ENCODE measurements at regions not wholly inside any gene's neighbourhood (a gene's known extent, or its start where the extent isn't known, plus 50 kb on each side); places are given as distances from the start of the nearest gene placed in this dataset.

DNA sequence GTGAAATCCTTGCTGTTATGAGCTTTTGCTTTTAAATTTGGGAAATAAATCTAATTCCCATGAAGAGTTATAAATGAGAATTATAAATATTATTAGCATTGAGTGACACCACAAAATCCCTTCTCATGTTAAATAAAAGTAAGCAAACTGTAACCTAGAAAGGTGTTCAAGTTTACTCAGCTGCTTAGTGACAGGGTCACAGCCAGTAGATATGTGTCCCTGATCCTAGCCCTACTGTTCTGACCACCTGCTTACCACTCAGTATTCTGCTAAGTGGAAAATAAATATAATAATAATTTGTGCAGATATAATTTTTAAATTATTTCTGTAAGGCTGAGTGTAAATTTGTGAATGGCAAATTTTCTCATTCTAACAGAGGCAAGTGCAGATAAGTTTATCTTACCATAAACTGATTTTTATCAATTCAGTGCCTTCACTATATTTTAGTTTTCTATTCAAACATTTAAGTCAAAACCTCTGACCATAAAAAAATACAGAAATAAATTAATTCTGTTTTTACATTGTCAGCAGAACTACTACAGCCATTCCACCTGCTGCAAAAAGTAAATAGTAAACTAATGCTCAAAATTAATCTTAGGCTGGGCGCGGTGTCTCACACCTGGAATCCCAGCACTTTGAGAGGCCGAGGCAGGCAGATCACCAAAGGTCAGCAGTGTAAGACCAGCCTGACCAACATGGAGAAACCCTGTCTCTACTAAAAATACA, 118.2 kb downstream of the TENT5A start:
- 87 to 88% methylated on average over 3 of the region's 3 CpGs for WGBS, 2 experiments (ENCODE audit: low coverage in 1 of 2, low lambda C conversion rate in 2 of 2, missing lambda C conversion rate in 2 of 2)
- no peaks in the 10 kb centered on the region for H3F3A ChIP-seq (ENCODE audit: insufficient read depth)
- in situ Hi-C loops (cut with MboI) = no loop called here
- no peak overlapping the region for H3K9ac ChIP-seq
- H3K4me1 ChIP-seq (ENCODE audit: insufficient read depth) = no peaks in the 10 kb centered on the region
- H2AFZ ChIP-seq = no peak overlapping the region
- H3K9me2 ChIP-seq (ENCODE audit: insufficient read depth) = no peaks in the 10 kb centered on the region
- no peaks in the 10 kb centered on the region for H4K20me1 ChIP-seq (ENCODE audit: insufficient read depth)
- no peak overlapping the region for H3K4me2 ChIP-seq (ENCODE audit: unreplicated experiment)
- H3K9me3 ChIP-seq (ENCODE audit: low read depth) = peaks cover 7% of the 10 kb centered on the region
- H3K79me2 ChIP-seq (ENCODE audit: insufficient read depth) = no peaks in the 10 kb centered on the region
- no peaks in the 10 kb centered on the region for H3K36me3 ChIP-seq (ENCODE audit: low read depth)
- H3K27me3 ChIP-seq (replicated peaks; ENCODE audit: insufficient read depth) = no peaks in the 10 kb centered on the region
- DNase-seq = no peak
- TF ChIP-seq EZH2phosphoT487 (IDR thresholded peaks at IDR 0.05; ENCODE audit: insufficient read depth, low read depth) (no peak), EZH2 (IDR thresholded peaks at IDR 0.05; ENCODE audit: insufficient read depth, poor library complexity, severe bottlenecking) (no peak)
- H3K27ac ChIP-seq = no peak overlapping the region
- H3K4me3 ChIP-seq = no peak overlapping the region

DNA sequence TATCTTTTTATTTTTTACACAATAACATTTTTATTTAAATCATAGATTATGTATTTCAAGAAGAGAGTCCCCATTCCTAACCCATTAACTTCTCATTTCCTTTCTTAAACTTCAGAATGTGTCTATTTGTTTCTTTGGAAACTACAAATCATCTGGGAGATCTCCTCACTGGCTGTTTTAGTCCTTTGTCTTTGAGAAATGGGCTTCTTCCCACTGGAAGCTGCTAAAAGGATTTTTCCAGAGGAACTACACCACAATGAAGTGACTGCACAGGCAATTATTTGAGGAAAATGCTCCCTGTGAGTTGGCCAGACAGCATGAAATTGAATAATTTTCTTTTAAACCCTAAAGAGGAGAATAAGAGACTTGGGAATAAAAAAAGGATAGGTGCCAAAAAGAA, 119.1 kb downstream of the TENT5A start:
- DNase-seq = no peak
- H3K4me2 ChIP-seq (ENCODE audit: unreplicated experiment) = no peak overlapping the region
- H3K4me1 ChIP-seq (ENCODE audit: insufficient read depth) = no peaks in the 10 kb centered on the region
- no peaks in the 10 kb centered on the region for H3K9me2 ChIP-seq (ENCODE audit: insufficient read depth)
- TF ChIP-seq EZH2 (IDR thresholded peaks at IDR 0.05; ENCODE audit: insufficient read depth, poor library complexity, severe bottlenecking) (no peak), EZH2phosphoT487 (IDR thresholded peaks at IDR 0.05; ENCODE audit: insufficient read depth, low read depth) (no peak)
- in situ Hi-C loops (cut with MboI) = no loop called here
- H3F3A ChIP-seq (ENCODE audit: insufficient read depth) = no peaks in the 10 kb centered on the region
- H3K9me3 ChIP-seq (ENCODE audit: low read depth) = peaks cover 12% of the 10 kb centered on the region
- H3K79me2 ChIP-seq (ENCODE audit: insufficient read depth) = no peaks in the 10 kb centered on the region
- no peak overlapping the region for H3K9ac ChIP-seq
- H4K20me1 ChIP-seq (ENCODE audit: insufficient read depth) = no peaks in the 10 kb centered on the region
- no peak overlapping the region for H3K27ac ChIP-seq
- H3K36me3 ChIP-seq (ENCODE audit: low read depth) = peaks cover 2% of the 10 kb centered on the region; the same call in 1 of the 2 replicates
- no peak overlapping the region for H3K4me3 ChIP-seq
- H3K27me3 ChIP-seq (replicated peaks; ENCODE audit: insufficient read depth) = no peaks in the 10 kb centered on the region
- no peak overlapping the region for H2AFZ ChIP-seq

- H3K4me2 ChIP-seq (ENCODE audit: unreplicated experiment) = no peak overlapping the region
- no peaks in the 10 kb centered on the region for H3F3A ChIP-seq (ENCODE audit: insufficient read depth)
- H4K20me1 ChIP-seq (ENCODE audit: insufficient read depth) = no peaks in the 10 kb centered on the region
- H3K27me3 ChIP-seq (replicated peaks; ENCODE audit: insufficient read depth) = no peaks in the 10 kb centered on the region
- no peaks in the 10 kb centered on the region for H3K4me1 ChIP-seq (ENCODE audit: insufficient read depth)
- peaks cover 12% of the 10 kb centered on the region for H3K9me3 ChIP-seq (ENCODE audit: low read depth)
- in situ Hi-C loops (cut with MboI) = no loop called here
- H3K27ac ChIP-seq = no peak overlapping the region
- DNase-seq = no peak
- H3K9ac ChIP-seq = no peak overlapping the region
- H3K4me3 ChIP-seq = no peak overlapping the region
- no peaks in the 10 kb centered on the region for H3K9me2 ChIP-seq (ENCODE audit: insufficient read depth)
- no peak overlapping the region for H2AFZ ChIP-seq
- TF ChIP-seq EZH2 (IDR thresholded peaks at IDR 0.05; ENCODE audit: insufficient read depth, poor library complexity, severe bottlenecking) (no peak), EZH2phosphoT487 (IDR thresholded peaks at IDR 0.05; ENCODE audit: insufficient read depth, low read depth) (no peak)
- 82 to 93% methylated on average over 1 of the region's 1 CpG for WGBS, 2 experiments (ENCODE audit: low coverage in 1 of 2, low lambda C conversion rate in 2 of 2, missing lambda C conversion rate in 2 of 2)
- no peaks in the 10 kb centered on the region for H3K79me2 ChIP-seq (ENCODE audit: insufficient read depth)
- peaks cover 2% of the 10 kb centered on the region; the same call in 1 of the 2 replicates for H3K36me3 ChIP-seq (ENCODE audit: low read depth)
Observed at GRCh38 chr6:81630719-81631118, 121.8 kb downstream of the TENT5A start.

GRCh38 chr6:81625216-81625615, 127.3 kb downstream of the TENT5A start:
- no peak overlapping the region for H3K27ac ChIP-seq
- peaks cover 2% of the 10 kb centered on the region; the same call in 1 of the 2 replicates for H3K36me3 ChIP-seq (ENCODE audit: low read depth)
- H3K4me2 ChIP-seq (ENCODE audit: unreplicated experiment) = no peak overlapping the region
- peaks cover 5% of the 10 kb centered on the region for H3K9me3 ChIP-seq (ENCODE audit: low read depth)
- H3K9ac ChIP-seq = no peak overlapping the region
- H3K4me1 ChIP-seq (ENCODE audit: insufficient read depth) = peaks cover 4% of the 10 kb centered on the region; the same call in 1 of the 2 replicates
- no peak for DNase-seq
- H3K27me3 ChIP-seq (replicated peaks; ENCODE audit: insufficient read depth) = no peaks in the 10 kb centered on the region
- H3K9me2 ChIP-seq (ENCODE audit: insufficient read depth) = peaks cover 6% of the 10 kb centered on the region; the same call in 1 of the 2 replicates
- no peaks in the 10 kb centered on the region for H3K79me2 ChIP-seq (ENCODE audit: insufficient read depth)
- WGBS, 2 experiments (ENCODE audit: low coverage in 1 of 2, low lambda C conversion rate in 2 of 2, missing lambda C conversion rate in 2 of 2) = 96 to 100% methylated on average over 1 of the region's 1 CpG
- no peaks in the 10 kb centered on the region for H3F3A ChIP-seq (ENCODE audit: insufficient read depth)
- H2AFZ ChIP-seq = no peak overlapping the region
- no peak for TF ChIP-seq EZH2 (IDR thresholded peaks at IDR 0.05; ENCODE audit: insufficient read depth, poor library complexity, severe bottlenecking)
- H3K4me3 ChIP-seq = no peak overlapping the region
- in situ Hi-C loops (cut with MboI) = no loop called here
- no peaks in the 10 kb centered on the region for H4K20me1 ChIP-seq (ENCODE audit: insufficient read depth)

All from GM23248 (cell line).